ENCODE measurements at regions not wholly inside any gene's neighbourhood (a gene's known extent, or its start where the extent isn't known, plus 50 kb on each side); places are given as distances from the start of the nearest gene placed in this dataset.

GRCh38 chr4:149886786-149887490 lies 71.3 kb upstream of the IQCM start:
- H3K4me3 ChIP-seq (ENCODE audit: low read depth, low read length), result no peak overlapping the region
- in situ Hi-C loops (cut with HindIII; ENCODE audit: low sequenced_read_pairs), result loop anchor here (25.0 kb wide), 1 partner anchor 525 kb away; no protein-coding TSS in a partner anchor
- no peak for DNase-seq (ENCODE audit: low read depth)
- TF ChIP-seq CTCF (IDR thresholded peaks at IDR 0.05; ENCODE audit: low read depth, low read length, missing control alignments), result no peak

- H3K4me3 ChIP-seq (ENCODE audit: low read depth, low read length), result no peak overlapping the region
- DNase-seq (ENCODE audit: low read depth), result no peak
- in situ Hi-C loops (cut with HindIII; ENCODE audit: low sequenced_read_pairs), result loop anchor here (25.0 kb wide), 1 partner anchor 528 kb away; no protein-coding TSS in a partner anchor
- TF ChIP-seq CTCF (IDR thresholded peaks at IDR 0.05; ENCODE audit: low read depth, low read length, missing control alignments), result no peak
These were observed 74.3 kb upstream of the IQCM start for GRCh38 chr4:149889991-149890390.

GRCh38 chr4:149890531-149890930 lies 74.9 kb upstream of the IQCM start:
- TF ChIP-seq CTCF (IDR thresholded peaks at IDR 0.05; ENCODE audit: low read depth, low read length, missing control alignments), result no peak
- in situ Hi-C loops (cut with HindIII; ENCODE audit: low sequenced_read_pairs), result loop anchor here (25.0 kb wide), 1 partner anchor 528 kb away; no protein-coding TSS in a partner anchor
- no peak for DNase-seq (ENCODE audit: low read depth)
- H3K4me3 ChIP-seq (ENCODE audit: low read depth, low read length), result no peak overlapping the region

GRCh38 chr4:149891426-149891825 lies 75.8 kb upstream of the IQCM start:
- no peak overlapping the region for H3K4me3 ChIP-seq (ENCODE audit: low read depth, low read length)
- in situ Hi-C loops (cut with HindIII; ENCODE audit: low sequenced_read_pairs), result loop anchor here (25.0 kb wide), 1 partner anchor 529 kb away; no protein-coding TSS in a partner anchor
- TF ChIP-seq CTCF (IDR thresholded peaks at IDR 0.05; ENCODE audit: low read depth, low read length, missing control alignments), result no peak
- no peak for DNase-seq (ENCODE audit: low read depth)

- peak; percentile 75 for TF ChIP-seq CTCF (IDR thresholded peaks at IDR 0.05; ENCODE audit: low read depth, low read length, missing control alignments)
These were observed 80.8 kb upstream of the IQCM start for GRCh38 chr4:149896432-149896831.

GRCh38 chr4:149897783-149898182 lies 82.1 kb upstream of the IQCM start:
- peak; percentile 16 for DNase-seq (ENCODE audit: low read depth)
- peak; percentile 10 for TF ChIP-seq CTCF (IDR thresholded peaks at IDR 0.05; ENCODE audit: low read depth, low read length, missing control alignments)
- H3K4me3 ChIP-seq (ENCODE audit: low read depth, low read length), result no peak overlapping the region
- in situ Hi-C loops (cut with HindIII; ENCODE audit: low sequenced_read_pairs), result loop anchor here (25.0 kb wide), 1 partner anchor 535 kb away; no protein-coding TSS in a partner anchor

More at GRCh38 chr4:149896432-149896831, 80.8 kb upstream of the IQCM start:
- H3K4me3 ChIP-seq (ENCODE audit: low read depth, low read length), result no peak overlapping the region
- no peak for DNase-seq (ENCODE audit: low read depth)
- in situ Hi-C loops (cut with HindIII; ENCODE audit: low sequenced_read_pairs), result loop anchor here (25.0 kb wide), 1 partner anchor 534 kb away; no protein-coding TSS in a partner anchor

Data from astrocyte of the cerebellum (primary cell).